Liver (tissue), 3 donors: ENCODE measurements at regions not wholly inside any gene's neighbourhood (a gene's known extent, or its start where the extent isn't known, plus 50 kb on each side); places are given as distances from the start of the nearest gene placed in this dataset.
"Not testable (repeated sequence)": the region's sequence is repeated elsewhere in the genome, so short reads cannot be mapped to it uniquely, and the experiment has no call there.

Source experiments
- ATF3 ChIP-seq: IDR thresholded peaks from 2 replicates; pipeline ENCODE4 v1.6.1; 2016; ENCODE audit warnings: antibody characterized with exemption
- CTCF ChIP-seq: fragments of 150-350 bp; IDR thresholded peaks from 2 replicates; pipeline ENCODE4 v1.5.1; 2017; ENCODE audit warnings: improper control_type of control experiment, low read depth, low read length; ENCODE audit not compliant: missing input control
- FOXA1 ChIP-seq: IDR thresholded peaks from 2 replicates; pipeline ENCODE4 v1.6.1; 2016; ENCODE audit warnings: antibody characterized with exemption
- GABPA ChIP-seq, 2 donors: IDR thresholded peaks in 1 of 2; conservative IDR thresholded peaks in 1 of 2; 2 replicates each; pipeline ENCODE4 v1.6.1; 2016; ENCODE audit warnings: antibody characterized with exemption in 2 of 2, mild to moderate bottlenecking in 1 of 2, moderate library complexity in 1 of 2
- HNF4A ChIP-seq, 2 donors: conservative IDR thresholded peaks; 2 replicates each; pipeline ENCODE4 v1.6.1; 2016; ENCODE audit warnings: antibody characterized with exemption in 2 of 2, mild to moderate bottlenecking in 2 of 2
- JUND ChIP-seq, 2 donors: IDR thresholded peaks; 2 replicates each; pipeline ENCODE4 v1.6.1; 2016; ENCODE audit warnings: antibody characterized with exemption in 2 of 2
- RAD21 ChIP-seq, 2 donors: IDR thresholded peaks; 2 replicates each; pipeline ENCODE4 v1.6.1; 2016; ENCODE audit warnings: antibody characterized with exemption in 2 of 2, mild to moderate bottlenecking in 2 of 2
- TAF1 ChIP-seq: conservative IDR thresholded peaks from 2 replicates; pipeline ENCODE4 v1.6.1; 2016; ENCODE audit warnings: antibody characterized with exemption, mild to moderate bottlenecking
- YY1 ChIP-seq: IDR thresholded peaks from 2 replicates; pipeline ENCODE4 v1.6.1; 2016; ENCODE audit warnings: antibody characterized with exemption, mild to moderate bottlenecking
- TF ChIP-seq, protein P1 (sequence below): IDR thresholded peaks from 2 replicates; pipeline ENCODE4 v1.6.1; 2016; ENCODE audit warnings: antibody characterized with exemption, mild to moderate bottlenecking
- TF ChIP-seq, protein P2 (sequence below): IDR thresholded peaks from 2 replicates; pipeline ENCODE4 v1.6.1; 2016; ENCODE audit warnings: antibody characterized with exemption
- donor health status: healthy.
- donor health status: healthy.

- not testable (repeated sequence) for TF ChIP-seq CTCF; YY1; GABPA (IDR thresholded peaks at IDR 0.05 in 1 of 2, conservative IDR thresholded peaks at IDR 0.05 in 1 of 2); ATF3; RAD21 (IDR thresholded peaks at IDR 0.05); HNF4A (conservative IDR thresholded peaks at IDR 0.05); FOXA1; TAF1; JUND (IDR thresholded peaks at IDR 0.05)
- TF ChIP-seq, protein P1, sequence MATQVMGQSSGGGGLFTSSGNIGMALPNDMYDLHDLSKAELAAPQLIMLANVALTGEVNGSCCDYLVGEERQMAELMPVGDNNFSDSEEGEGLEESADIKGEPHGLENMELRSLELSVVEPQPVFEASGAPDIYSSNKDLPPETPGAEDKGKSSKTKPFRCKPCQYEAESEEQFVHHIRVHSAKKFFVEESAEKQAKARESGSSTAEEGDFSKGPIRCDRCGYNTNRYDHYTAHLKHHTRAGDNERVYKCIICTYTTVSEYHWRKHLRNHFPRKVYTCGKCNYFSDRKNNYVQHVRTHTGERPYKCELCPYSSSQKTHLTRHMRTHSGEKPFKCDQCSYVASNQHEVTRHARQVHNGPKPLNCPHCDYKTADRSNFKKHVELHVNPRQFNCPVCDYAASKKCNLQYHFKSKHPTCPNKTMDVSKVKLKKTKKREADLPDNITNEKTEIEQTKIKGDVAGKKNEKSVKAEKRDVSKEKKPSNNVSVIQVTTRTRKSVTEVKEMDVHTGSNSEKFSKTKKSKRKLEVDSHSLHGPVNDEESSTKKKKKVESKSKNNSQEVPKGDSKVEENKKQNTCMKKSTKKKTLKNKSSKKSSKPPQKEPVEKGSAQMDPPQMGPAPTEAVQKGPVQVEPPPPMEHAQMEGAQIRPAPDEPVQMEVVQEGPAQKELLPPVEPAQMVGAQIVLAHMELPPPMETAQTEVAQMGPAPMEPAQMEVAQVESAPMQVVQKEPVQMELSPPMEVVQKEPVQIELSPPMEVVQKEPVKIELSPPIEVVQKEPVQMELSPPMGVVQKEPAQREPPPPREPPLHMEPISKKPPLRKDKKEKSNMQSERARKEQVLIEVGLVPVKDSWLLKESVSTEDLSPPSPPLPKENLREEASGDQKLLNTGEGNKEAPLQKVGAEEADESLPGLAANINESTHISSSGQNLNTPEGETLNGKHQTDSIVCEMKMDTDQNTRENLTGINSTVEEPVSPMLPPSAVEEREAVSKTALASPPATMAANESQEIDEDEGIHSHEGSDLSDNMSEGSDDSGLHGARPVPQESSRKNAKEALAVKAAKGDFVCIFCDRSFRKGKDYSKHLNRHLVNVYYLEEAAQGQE: not testable (repeated sequence)
- TF ChIP-seq, protein P2, sequence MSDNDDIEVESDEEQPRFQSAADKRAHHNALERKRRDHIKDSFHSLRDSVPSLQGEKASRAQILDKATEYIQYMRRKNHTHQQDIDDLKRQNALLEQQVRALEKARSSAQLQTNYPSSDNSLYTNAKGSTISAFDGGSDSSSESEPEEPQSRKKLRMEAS: not testable (repeated sequence)
Observed at GRCh38 chr6:98088537-98088936, 745.8 kb upstream of the POU3F2 start.
